SH-SY5Y (cell line): ENCODE measurements at regions not wholly inside any gene's neighbourhood (a gene's known extent, or its start where the extent isn't known, plus 50 kb on each side); places are given as distances from the start of the nearest gene placed in this dataset.

ENCODE experiments used
- GATA2 ChIP-seq: IDR thresholded peaks from 2 replicates; pipeline ENCODE4 v1.6.1; 2011; ENCODE audit warnings: mild to moderate bottlenecking, low read depth, low read length
- GATA3 ChIP-seq: IDR thresholded peaks from 2 replicates; pipeline ENCODE4 v1.6.1; 2011; ENCODE audit warnings: low read depth, mild to moderate bottlenecking, low read length, moderate library complexity

DNA sequence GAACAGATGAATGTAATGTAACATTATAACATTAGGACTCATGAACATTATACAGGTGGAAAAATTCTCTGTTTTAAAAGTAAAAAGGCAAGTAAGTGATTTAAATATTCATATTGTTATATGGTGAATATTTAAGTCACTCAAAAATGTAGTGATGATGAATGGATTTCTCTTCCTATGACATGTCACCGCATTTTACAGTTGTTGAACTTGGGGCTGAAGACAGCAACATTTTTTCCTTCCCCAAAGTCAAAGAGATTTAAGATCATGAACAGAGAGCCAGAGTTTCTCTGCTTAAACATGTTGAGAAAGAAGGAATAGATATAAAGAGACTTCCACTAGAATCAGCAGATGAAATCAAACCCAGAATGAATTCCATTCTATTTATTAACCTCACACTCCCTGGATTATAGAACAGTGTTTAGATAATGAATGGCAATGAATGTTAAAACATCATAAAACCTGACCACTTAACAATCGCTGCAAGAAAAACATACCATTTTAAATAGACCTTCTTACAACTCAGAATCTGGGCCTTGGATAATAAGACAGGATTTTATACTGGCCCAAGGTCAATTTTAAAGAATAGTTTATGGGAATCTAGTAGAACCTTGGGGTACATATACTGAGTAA, 163.6 kb upstream of the SIX2 start:
- TF ChIP-seq GATA2 (no peak), GATA3 (no peak)
